WTC11 (cell line): ENCODE measurements at regions not wholly inside any gene's neighbourhood (a gene's known extent, or its start where the extent isn't known, plus 50 kb on each side); places are given as distances from the start of the nearest gene placed in this dataset.

Experiments used
- ATAC-seq: fragments of 200-7000 bp; cut with Tn5 transposase; 2 replicates; pipeline ENCODE4 v1.10.0; 2021; ENCODE audit warnings: mild to moderate bottlenecking, moderate library complexity
- CTCF ChIA-PET: fragments of 300-600 bp; sonication (Branson Sonifier 250); formaldehyde crosslinking; loops from one replicate; lab custom pipeline; 2021; ENCODE audit warnings: antibody characterized with exemption; lab: Charles Lee
- POLR2A ChIA-PET: fragments of 350-600 bp; sonication (Branson Sonifier 250); formaldehyde crosslinking; loops from one replicate; lab custom pipeline; 2021; ENCODE audit warnings: antibody characterized with exemption; lab: Charles Lee
- DNase-seq: peaks from one replicate; pipeline ENCODE4 v3.0.0; 2021; ENCODE audit warnings: low spot score
- H3K27ac Mint-ChIP-seq: 2 replicates; pipeline ENCODE4 v1.8.0; 2021; ENCODE audit warnings: mixed read lengths
- H3K27me3 Mint-ChIP-seq: 2 replicates; pipeline ENCODE4 v1.8.0; 2021; ENCODE audit warnings: low read depth, mild to moderate bottlenecking, moderate library complexity, mixed read lengths
- H3K36me3 Mint-ChIP-seq: 2 replicates; pipeline ENCODE4 v1.8.0; 2021; ENCODE audit warnings: mixed read lengths
- H3K4me1 Mint-ChIP-seq: 2 replicates; pipeline ENCODE4 v1.8.0; 2022; ENCODE audit warnings: mixed read lengths
- H3K4me3 Mint-ChIP-seq: 2 replicates; pipeline ENCODE4 v1.8.0; 2021; ENCODE audit warnings: mild to moderate bottlenecking, moderate library complexity, mixed read lengths
- H3K9me3 Mint-ChIP-seq: 2 replicates; pipeline ENCODE4 v1.8.0; 2021; ENCODE audit warnings: mixed read lengths
- CDX4 ChIP-seq: fragments of 250-450 bp; sonication (Bioruptor Pico); IDR thresholded peaks from 2 replicates; pipeline ENCODE4 v1.9.0; 2021; ENCODE audit warnings: moderate library complexity, mild to moderate bottlenecking, inconsistent platforms, borderline replicate concordance
- GRHL2 ChIP-seq: fragments of 250-450 bp; sonication (Bioruptor Pico); IDR thresholded peaks from 2 replicates; pipeline ENCODE4 v1.8.0; 2022; ENCODE audit warnings: mild to moderate bottlenecking, moderate library complexity; ENCODE audit not compliant: insufficient replicate concordance, severe bottlenecking
- HMGA2 ChIP-seq: fragments of 250-450 bp; sonication (Bioruptor Pico); IDR thresholded peaks from 2 replicates; pipeline ENCODE4 v1.4.0; 2021; ENCODE audit warnings: mild to moderate bottlenecking, moderate library complexity
- KAT7 ChIP-seq: sonication (generic); formaldehyde crosslinking; IDR thresholded peaks from 2 replicates; pipeline ENCODE4 v1.8.1; 2023; ENCODE audit warnings: missing genetic modification reagents, mild to moderate bottlenecking, borderline replicate concordance
- NFE2L1 ChIP-seq: sonication (generic); formaldehyde crosslinking; IDR thresholded peaks from 2 replicates; pipeline ENCODE4 v1.8.1; 2023; ENCODE audit warnings: missing genetic modification reagents
- NR1H2 ChIP-seq: sonication (generic); formaldehyde crosslinking; IDR thresholded peaks from 2 replicates; pipeline ENCODE4 v1.9.0; 2021; ENCODE audit warnings: mild to moderate bottlenecking, moderate library complexity, missing genetic modification reagents
- NR3C1 ChIP-seq: sonication (generic); formaldehyde crosslinking; conservative IDR thresholded peaks from 2 replicates; pipeline ENCODE4 v1.8.1; 2023; ENCODE audit warnings: low read depth, mild to moderate bottlenecking, missing genetic modification reagents
- OVOL2 ChIP-seq: fragments of 250-450 bp; sonication (Bioruptor Pico); IDR thresholded peaks from 2 replicates; pipeline ENCODE4 v1.9.0; 2021; ENCODE audit warnings: mild to moderate bottlenecking, borderline replicate concordance
- PRRX2 ChIP-seq: fragments of 250-450 bp; sonication (Bioruptor Pico); IDR thresholded peaks from 2 replicates; pipeline ENCODE4 v1.8.0; 2021; ENCODE audit warnings: mild to moderate bottlenecking
- SMAD3 ChIP-seq: sonication (generic); formaldehyde crosslinking; IDR thresholded peaks from 2 replicates; pipeline ENCODE4 v1.8.0; 2022; ENCODE audit warnings: missing genetic modification reagents, mild to moderate bottlenecking, borderline replicate concordance
- TP53 ChIP-seq: sonication (generic); formaldehyde crosslinking; IDR thresholded peaks from 2 replicates; pipeline ENCODE4 v1.8.1; 2023; ENCODE audit warnings: mild to moderate bottlenecking, missing genetic modification reagents
- ZNF232 ChIP-seq: sonication (generic); formaldehyde crosslinking; IDR thresholded peaks from 2 replicates; pipeline ENCODE4 v1.8.0; 2022; ENCODE audit warnings: mild to moderate bottlenecking, missing genetic modification reagents
- ZNF281 ChIP-seq: sonication (generic); formaldehyde crosslinking; IDR thresholded peaks from 2 replicates; pipeline ENCODE4 v1.8.0; 2023; ENCODE audit warnings: mild to moderate bottlenecking, missing genetic modification reagents
- ZNF532 ChIP-seq: fragments of 250-450 bp; sonication (Bioruptor Pico); IDR thresholded peaks from 2 replicates; pipeline ENCODE4 v1.9.0; 2021; ENCODE audit warnings: mild to moderate bottlenecking, borderline replicate concordance

- TF ChIP-seq ZNF281 (CRISPR knock-in tag) (no peak), KAT7 (CRISPR knock-in tag) (no peak), HMGA2 (no peak), GRHL2 (CRISPR knock-in tag) (no peak), NFE2L1 (CRISPR knock-in tag) (no peak), ZNF232 (no peak), NR1H2 (CRISPR knock-in tag) (no peak)
These were observed 716.0 kb downstream of the LRFN5 start (continued) for GRCh38 chr14:42322531-42323284.

GRCh38 chr14:42319996-42320395 lies 713.3 kb downstream of the LRFN5 start:
- peaks cover 19% of the 10 kb centered on the region for H3K36me3 Mint-ChIP-seq
- peaks cover 31% of the 10 kb centered on the region for H3K9me3 Mint-ChIP-seq

GRCh38 chr14:42316693-42317092 lies 710.0 kb downstream of the LRFN5 start:
- Mint-ChIP-seq H3K4me3 (no peak overlapping the region), H3K27ac (no peak overlapping the region), H3K27me3 (no peaks in the 10 kb centered on the region), H3K9me3 (peaks cover 49% of the 10 kb centered on the region), H3K4me1 (peaks cover 5% of the 10 kb centered on the region), H3K36me3 (peaks cover 32% of the 10 kb centered on the region)
- DNase-seq (no peak), ATAC-seq (0 out of 2 replicates have a peak, but pooled peaks have one; percentile 26)
- no peak for TF ChIP-seq CDX4 (CRISPR knock-in tag)
- CTCF ChIA-PET = no interaction called here
- POLR2A ChIA-PET = no interaction called here

More at GRCh38 chr14:42319996-42320395, 713.3 kb downstream of the LRFN5 start:
- no peak for DNase-seq
- Mint-ChIP-seq H3K27me3 (no peaks in the 10 kb centered on the region), H3K4me3 (no peak overlapping the region), H3K27ac (no peak overlapping the region), H3K4me1 (peaks cover 5% of the 10 kb centered on the region)
- CTCF ChIA-PET = no interaction called here
- POLR2A ChIA-PET = no interaction called here
- TF ChIP-seq NR3C1 (CRISPR knock-in tag) = no peak
- TF ChIP-seq TP53 (CRISPR knock-in tag) = no peak
- TF ChIP-seq SMAD3 (CRISPR knock-in tag) = no peak
- ATAC-seq = no peak

- ATAC-seq = no peak
- no peak overlapping the region for H3K4me3 Mint-ChIP-seq
- H3K27me3 Mint-ChIP-seq = no peaks in the 10 kb centered on the region
- peaks cover 5% of the 10 kb centered on the region for H3K4me1 Mint-ChIP-seq
- H3K36me3 Mint-ChIP-seq = peaks cover 53% of the 10 kb centered on the region
- no peak for TF ChIP-seq PRRX2 (CRISPR knock-in tag)
- TF ChIP-seq ZNF532 = no peak
- no peak for TF ChIP-seq OVOL2 (CRISPR knock-in tag)
- no peak for TF ChIP-seq ZNF281 (CRISPR knock-in tag)
- TF ChIP-seq, all 79 proteins: peak for 0
- Mint-ChIP-seq H3K9me3 (peaks cover 73% of the 10 kb centered on the region), H3K27ac (no peak overlapping the region)
- POLR2A ChIA-PET = no interaction called here
- CTCF ChIA-PET = no interaction called here
- DNase-seq = no peak
These were observed 705.2 kb downstream of the LRFN5 start for GRCh38 chr14:42311876-42312275.
